Hematopoietic multipotent progenitor cell treated with erythropoietin and hydrocortisone succinate and interleukin-3 and kit ligand, for 4 days (in vitro differentiated cells): ENCODE measurements at regions not wholly inside any gene's neighbourhood (a gene's known extent, or its start where the extent isn't known, plus 50 kb on each side); places are given as distances from the start of the nearest gene placed in this dataset.
"Not testable (repeated sequence)": the region's sequence is repeated elsewhere in the genome, so short reads cannot be mapped to it uniquely, and the experiment has no call there.

Source experiments
- DNase-seq: peaks from one replicate; pipeline ENCODE4 v3.0.0-alpha.2; 2015

GRCh38 chr12:88809841-88810240 is 229.6 kb upstream of the KITLG start:
- not testable (repeated sequence) for DNase-seq

- DNase-seq = peak; percentile 12
Measured at GRCh38 chr12:88805692-88806091, 225.4 kb upstream of the KITLG start.

- DNase-seq = no peak
Measured at GRCh38 chr12:88805286-88805685, 225.0 kb upstream of the KITLG start.

GRCh38 chr12:88802096-88802706 is 221.9 kb upstream of the KITLG start:
- no peak for DNase-seq

- DNase-seq = no peak
Measured at GRCh38 chr12:88801227-88802095, 221.2 kb upstream of the KITLG start.

GRCh38 chr12:88793096-88793495 is 212.8 kb upstream of the KITLG start:
- DNase-seq = no peak

- no peak for DNase-seq
Measured at GRCh38 chr12:88790231-88790630, 210.0 kb upstream of the KITLG start.

GRCh38 chr12:88784166-88784565 is 203.9 kb upstream of the KITLG start:
- DNase-seq = no peak

- DNase-seq = no peak
Measured at GRCh38 chr12:88782351-88782750, 202.1 kb upstream of the KITLG start.

- DNase-seq = no peak
Measured at GRCh38 chr12:88781909-88782308, 201.6 kb upstream of the KITLG start.

- DNase-seq = no peak
Measured at GRCh38 chr12:88778064-88778463, 197.8 kb upstream of the KITLG start.

GRCh38 chr12:88775742-88776151 is 195.5 kb upstream of the KITLG start:
- DNase-seq = no peak

GRCh38 chr12:88767699-88768098 is 187.4 kb upstream of the KITLG start:
- no peak for DNase-seq

GRCh38 chr12:88764781-88765480 is 184.7 kb upstream of the KITLG start:
- no peak for DNase-seq

- DNase-seq = no peak
Measured at GRCh38 chr12:88763536-88764100, 183.3 kb upstream of the KITLG start.

GRCh38 chr12:88758176-88758575 is 177.9 kb upstream of the KITLG start:
- DNase-seq = no peak

GRCh38 chr12:88756917-88757316 is 176.6 kb upstream of the KITLG start:
- no peak for DNase-seq

- DNase-seq = no peak
Measured at GRCh38 chr12:88756153-88756552, 175.9 kb upstream of the KITLG start.

- DNase-seq = no peak
Measured at GRCh38 chr12:88753707-88754106, 173.4 kb upstream of the KITLG start.

GRCh38 chr12:88753066-88753465 is 172.8 kb upstream of the KITLG start:
- no peak for DNase-seq

GRCh38 chr12:88752183-88752582 is 171.9 kb upstream of the KITLG start:
- no peak for DNase-seq

GRCh38 chr12:88750867-88751543 is 170.7 kb upstream of the KITLG start:
- no peak for DNase-seq

GRCh38 chr12:88746386-88746785 is 166.1 kb upstream of the KITLG start:
- DNase-seq = no peak
